GM12875 (cell line): ENCODE measurements at regions not wholly inside any gene's neighbourhood (a gene's known extent, or its start where the extent isn't known, plus 50 kb on each side); places are given as distances from the start of the nearest gene placed in this dataset.
"Not testable (repeated sequence)": the region's sequence is repeated elsewhere in the genome, so short reads cannot be mapped to it uniquely, and the experiment has no call there.

Source experiments
- H3K4me3 ChIP-seq: one replicate; pipeline ENCODE4 v1.5.1; 2011; ENCODE audit warnings: low read depth, low read length, control low read depth
- TF ChIP-seq, protein P1 (sequence below): IDR thresholded peaks from 2 replicates; pipeline ENCODE4 v1.5.1; 2011; ENCODE audit warnings: low read depth, mild to moderate bottlenecking, control low read depth, inconsistent platforms, low read length, moderate library complexity, borderline replicate concordance; ENCODE audit not compliant: insufficient read depth

DNA sequence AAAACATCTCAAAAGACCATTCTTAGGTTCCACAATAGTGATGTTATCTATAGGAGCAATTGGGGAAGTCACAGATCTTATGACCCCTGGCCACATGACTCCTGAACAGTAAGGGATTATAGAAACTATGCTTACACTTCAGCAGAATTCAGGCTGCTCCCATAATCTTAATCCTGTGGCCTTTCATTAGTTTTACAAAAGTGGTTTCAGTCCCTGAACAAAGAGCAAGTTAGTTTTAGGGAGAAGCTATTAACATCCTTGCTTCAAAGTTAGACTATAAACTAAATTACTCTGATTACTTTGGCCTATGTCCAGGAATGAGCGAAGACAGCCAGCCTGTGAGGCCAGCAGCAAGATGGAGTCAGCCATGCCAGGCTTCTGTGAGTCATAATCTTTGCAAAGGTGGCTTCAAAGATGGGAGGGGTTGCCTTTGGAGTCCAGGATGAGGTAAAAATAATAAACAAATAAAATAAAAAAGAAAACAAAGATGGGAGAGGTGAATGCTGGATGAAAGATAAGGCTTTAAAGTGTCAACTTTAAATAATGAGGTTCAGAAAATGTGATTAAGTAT, 168.7 kb upstream of the NDUFV2 start:
- TF ChIP-seq, protein P1, sequence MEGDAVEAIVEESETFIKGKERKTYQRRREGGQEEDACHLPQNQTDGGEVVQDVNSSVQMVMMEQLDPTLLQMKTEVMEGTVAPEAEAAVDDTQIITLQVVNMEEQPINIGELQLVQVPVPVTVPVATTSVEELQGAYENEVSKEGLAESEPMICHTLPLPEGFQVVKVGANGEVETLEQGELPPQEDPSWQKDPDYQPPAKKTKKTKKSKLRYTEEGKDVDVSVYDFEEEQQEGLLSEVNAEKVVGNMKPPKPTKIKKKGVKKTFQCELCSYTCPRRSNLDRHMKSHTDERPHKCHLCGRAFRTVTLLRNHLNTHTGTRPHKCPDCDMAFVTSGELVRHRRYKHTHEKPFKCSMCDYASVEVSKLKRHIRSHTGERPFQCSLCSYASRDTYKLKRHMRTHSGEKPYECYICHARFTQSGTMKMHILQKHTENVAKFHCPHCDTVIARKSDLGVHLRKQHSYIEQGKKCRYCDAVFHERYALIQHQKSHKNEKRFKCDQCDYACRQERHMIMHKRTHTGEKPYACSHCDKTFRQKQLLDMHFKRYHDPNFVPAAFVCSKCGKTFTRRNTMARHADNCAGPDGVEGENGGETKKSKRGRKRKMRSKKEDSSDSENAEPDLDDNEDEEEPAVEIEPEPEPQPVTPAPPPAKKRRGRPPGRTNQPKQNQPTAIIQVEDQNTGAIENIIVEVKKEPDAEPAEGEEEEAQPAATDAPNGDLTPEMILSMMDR = no peak
- no peak overlapping the region for H3K4me3 ChIP-seq

- H3K4me3 ChIP-seq = not testable (repeated sequence)
Measured at GRCh38 chr18:8935346-8935745, 167.2 kb upstream of the NDUFV2 start.

GRCh38 chr18:8936619-8937018, 165.9 kb upstream of the NDUFV2 start:
- no peak overlapping the region for H3K4me3 ChIP-seq
- TF ChIP-seq, protein P1 = no peak

GRCh38 chr18:8937160-8938094, 165.1 kb upstream of the NDUFV2 start:
- TF ChIP-seq, protein P1 = no peak
- H3K4me3 ChIP-seq = no peak overlapping the region

DNA sequence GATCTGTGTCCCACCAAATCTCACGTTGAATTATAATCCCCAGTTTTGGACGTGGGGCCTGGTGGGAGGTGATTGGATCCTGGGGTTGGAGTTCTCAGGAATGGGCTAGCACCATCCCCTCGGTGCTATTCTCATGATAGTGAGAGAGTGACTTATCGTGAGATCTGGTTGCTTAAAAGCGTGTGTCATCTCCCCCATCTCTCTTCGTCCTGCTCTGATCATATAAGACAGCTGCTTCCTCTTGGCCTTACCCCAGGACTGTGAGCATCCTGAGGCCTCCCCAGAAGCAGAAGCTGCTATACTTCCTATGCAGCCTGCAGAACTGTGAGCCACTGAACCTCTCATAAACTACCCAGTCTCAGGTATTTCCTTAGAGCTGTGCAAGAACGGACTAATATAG, 163.7 kb upstream of the NDUFV2 start:
- TF ChIP-seq, protein P1 = no peak
- no peak overlapping the region for H3K4me3 ChIP-seq

DNA sequence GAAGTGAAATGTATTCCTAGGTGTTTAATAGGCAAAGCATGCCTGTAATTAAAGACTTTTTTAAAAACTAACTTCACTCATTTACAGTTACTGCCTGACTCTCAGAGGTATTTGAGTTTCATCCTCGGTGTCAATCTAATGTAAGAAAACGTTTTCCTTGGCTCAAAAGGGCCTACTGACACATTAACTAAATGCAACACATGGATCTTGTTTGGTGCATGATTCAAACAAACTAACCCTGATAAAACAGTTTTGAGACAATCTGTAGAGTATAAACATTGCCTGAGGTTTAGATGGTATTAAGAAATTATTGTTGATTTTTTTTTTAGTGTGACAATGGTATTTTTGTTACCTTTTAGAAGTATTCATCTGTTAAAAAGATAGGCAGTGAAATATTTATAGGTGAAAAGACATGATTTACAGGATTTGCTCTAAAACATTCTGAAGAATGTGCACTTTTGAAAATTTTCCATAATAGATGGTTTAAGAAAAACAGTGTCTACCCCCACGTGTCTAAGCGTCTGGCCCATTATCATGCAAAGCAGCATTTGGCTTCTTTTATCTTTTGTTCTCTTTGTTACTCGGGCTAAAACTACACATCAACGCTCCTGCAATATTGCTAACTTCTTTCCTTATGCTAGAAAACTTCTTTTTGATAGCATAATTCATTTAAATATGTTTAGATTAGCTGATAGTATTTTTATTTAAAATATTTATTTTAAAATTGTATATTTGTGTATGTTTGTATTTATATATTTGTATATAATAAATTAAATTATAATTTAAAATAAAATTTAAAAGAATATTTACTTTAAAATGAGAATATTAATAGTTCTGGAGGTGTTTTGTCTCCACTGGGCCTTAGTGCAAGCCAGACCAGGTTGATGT, 160.2 kb upstream of the NDUFV2 start:
- H3K4me3 ChIP-seq = no peak overlapping the region
- TF ChIP-seq, protein P1 = no peak

DNA sequence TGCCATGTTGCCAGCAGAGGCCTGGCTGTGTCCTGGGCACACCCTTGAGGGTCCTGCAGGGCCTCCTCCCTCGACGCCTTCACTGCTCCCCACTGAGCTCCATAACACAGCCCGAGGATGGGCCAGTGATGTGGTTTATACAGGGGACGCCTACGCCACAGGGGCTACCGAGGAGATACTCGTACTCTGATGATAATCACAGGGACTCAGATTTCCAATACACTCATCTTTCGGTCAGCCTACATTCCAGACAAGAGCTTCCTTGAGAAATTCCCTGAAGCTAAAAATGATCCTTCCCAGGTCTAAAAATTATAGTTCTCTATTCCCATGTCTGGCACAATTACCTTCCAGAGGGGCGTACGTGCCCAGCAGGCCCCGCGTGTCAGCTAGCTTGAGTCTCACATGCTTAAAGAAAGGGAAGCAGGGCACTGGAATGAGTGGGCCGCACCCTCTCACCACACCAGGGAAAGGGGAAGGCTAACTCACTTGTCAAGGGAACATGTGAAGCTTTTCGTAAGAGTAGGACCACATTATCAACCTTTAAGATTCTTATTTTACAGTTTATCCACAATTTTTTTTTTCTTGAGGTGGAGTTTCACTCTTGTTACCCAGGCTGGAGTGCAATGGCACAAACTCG, 159.5 kb upstream of the NDUFV2 start:
- H3K4me3 ChIP-seq = no peak overlapping the region
- TF ChIP-seq, protein P1 = no peak
